T-helper 2 cell treated with Interferon-gamma antibody and Interleukin-4, amounts not matched to agents 5 μg/mL and 100 μg/mL, for 36 hours (primary cell): ENCODE measurements at regions not wholly inside any gene's neighbourhood (a gene's known extent, or its start where the extent isn't known, plus 50 kb on each side); places are given as distances from the start of the nearest gene placed in this dataset.

ENCODE experiments used
- DNase-seq: peaks from one replicate; pipeline ENCODE4 v3.0.0; 2021; ENCODE audit warnings: low spot score
- H3K27ac Mint-ChIP-seq: one replicate; pipeline ENCODE4 v1.8.0; 2021; ENCODE audit warnings: mild to moderate bottlenecking, mixed read lengths
- H3K27me3 Mint-ChIP-seq: one replicate; pipeline ENCODE4 v1.8.0; 2021; ENCODE audit warnings: low read depth, mixed read lengths
- H3K36me3 Mint-ChIP-seq: one replicate; pipeline ENCODE4 v1.8.0; 2021; ENCODE audit warnings: low read depth, mixed read lengths
- H3K4me1 Mint-ChIP-seq: one replicate; pipeline ENCODE4 v1.8.0; 2021; ENCODE audit warnings: low read depth, mixed read lengths
- H3K4me3 Mint-ChIP-seq: one replicate; pipeline ENCODE4 v1.8.0; 2022; ENCODE audit warnings: mild to moderate bottlenecking, moderate library complexity, mixed read lengths
- H3K9me3 Mint-ChIP-seq: one replicate; pipeline ENCODE4 v1.8.0; 2021; ENCODE audit warnings: mixed read lengths

DNA sequence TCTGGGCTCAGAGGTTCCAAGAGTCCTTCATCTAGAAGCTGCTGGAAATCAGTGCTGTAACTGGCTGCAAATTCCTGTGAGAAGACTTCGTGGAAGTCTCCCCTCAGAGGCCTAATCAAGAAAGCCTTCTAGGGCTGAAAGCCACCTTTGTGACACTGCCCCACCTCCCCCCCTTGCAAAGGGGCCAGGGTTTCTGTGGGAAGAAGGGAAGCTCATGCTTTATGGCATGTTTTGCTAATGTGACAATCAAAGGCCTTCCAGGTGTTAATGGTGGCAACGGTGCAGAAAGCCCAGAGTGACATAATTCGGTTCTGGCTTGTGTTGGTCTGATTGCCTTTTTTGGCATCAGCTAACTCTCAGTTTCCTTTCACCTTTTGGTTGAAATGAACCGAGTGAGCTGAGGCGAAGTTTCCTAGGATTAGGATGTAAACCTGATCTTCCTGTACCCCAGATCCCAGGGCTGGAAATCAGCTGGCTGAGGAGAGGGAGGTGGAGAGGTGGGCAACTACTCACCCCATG lies 126.9 kb upstream of the TRIB2 start:
- Mint-ChIP-seq H3K27me3 (peaks cover 8% of the 10 kb centered on the region), H3K4me3 (no peak overlapping the region), H3K36me3 (no peaks in the 10 kb centered on the region), H3K27ac (no peak overlapping the region), H3K4me1 (peaks cover 19% of the 10 kb centered on the region), H3K9me3 (no peaks in the 10 kb centered on the region)
- DNase-seq = no peak

DNA sequence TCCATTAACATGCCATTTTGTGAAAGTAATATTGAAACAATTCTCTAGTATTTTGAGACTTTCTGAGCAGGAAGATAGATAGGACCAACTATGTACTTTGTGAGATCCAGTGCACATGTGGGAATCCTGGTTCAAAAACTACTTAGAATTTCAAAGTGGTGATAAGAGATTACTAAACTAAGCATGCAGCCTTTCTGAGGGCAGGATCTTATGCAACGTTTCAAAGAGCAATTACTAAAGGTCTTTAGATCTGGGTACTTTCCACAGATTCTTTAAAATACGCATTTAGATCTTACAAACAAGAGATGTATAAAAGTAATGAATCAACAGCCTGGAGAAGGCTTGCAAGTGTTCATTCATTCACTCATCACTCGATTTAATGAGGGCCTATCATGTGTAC lies 124.4 kb upstream of the TRIB2 start:
- H3K27ac Mint-ChIP-seq = no peak overlapping the region
- no peaks in the 10 kb centered on the region for H3K9me3 Mint-ChIP-seq
- H3K4me3 Mint-ChIP-seq = no peak overlapping the region
- H3K4me1 Mint-ChIP-seq = peaks cover 16% of the 10 kb centered on the region
- DNase-seq = no peak
- H3K27me3 Mint-ChIP-seq = peaks cover 4% of the 10 kb centered on the region
- H3K36me3 Mint-ChIP-seq = no peaks in the 10 kb centered on the region

DNA sequence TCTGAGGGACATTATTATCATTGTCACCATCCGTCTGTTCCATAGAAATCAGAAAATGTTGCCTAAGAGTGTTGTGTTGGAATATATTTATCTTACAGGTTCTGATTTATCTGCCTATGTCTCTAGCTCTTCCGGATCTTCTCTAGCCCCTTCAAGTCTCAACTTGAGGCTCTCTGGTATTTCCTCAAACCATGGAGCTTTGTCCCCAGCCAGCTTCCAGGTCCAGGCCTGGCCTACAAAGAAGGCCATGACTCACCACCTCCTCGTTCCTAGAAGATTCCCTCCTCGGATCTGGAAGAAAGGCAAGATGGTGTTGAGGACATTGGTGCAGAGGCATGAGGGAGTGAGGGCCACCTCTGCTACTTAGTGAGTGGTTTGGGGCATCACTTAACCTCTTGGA lies 122.1 kb upstream of the TRIB2 start:
- no peak overlapping the region for H3K4me3 Mint-ChIP-seq
- H3K4me1 Mint-ChIP-seq = no peaks in the 10 kb centered on the region
- no peaks in the 10 kb centered on the region for H3K9me3 Mint-ChIP-seq
- no peaks in the 10 kb centered on the region for H3K36me3 Mint-ChIP-seq
- no peak overlapping the region for H3K27ac Mint-ChIP-seq
- peaks cover 4% of the 10 kb centered on the region for H3K27me3 Mint-ChIP-seq
- DNase-seq = no peak

DNA sequence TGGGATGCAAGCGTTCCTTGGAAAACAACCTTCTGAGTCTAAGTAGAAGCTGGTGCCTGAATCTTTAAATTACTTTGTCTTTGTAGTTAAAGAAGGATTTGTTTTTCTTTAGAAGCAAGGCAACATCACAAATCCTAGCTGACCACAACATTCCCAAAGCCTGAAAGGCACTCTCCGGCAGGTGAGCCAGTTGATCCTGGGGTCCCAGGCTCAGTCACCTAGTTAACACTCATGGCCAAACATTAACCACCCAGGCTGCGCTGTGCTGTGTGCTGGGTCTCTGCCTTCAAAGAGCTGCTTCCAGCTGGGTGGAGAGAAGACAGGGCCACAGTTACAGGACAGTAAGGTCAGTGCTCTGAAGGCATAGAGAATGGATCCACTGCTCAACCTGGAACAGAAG lies 120.0 kb upstream of the TRIB2 start:
- H3K36me3 Mint-ChIP-seq = peaks cover 2% of the 10 kb centered on the region
- H3K27ac Mint-ChIP-seq = no peak overlapping the region
- peaks cover 13% of the 10 kb centered on the region for H3K27me3 Mint-ChIP-seq
- no peaks in the 10 kb centered on the region for H3K4me1 Mint-ChIP-seq
- H3K9me3 Mint-ChIP-seq = no peaks in the 10 kb centered on the region
- no peak for DNase-seq
- no peak overlapping the region for H3K4me3 Mint-ChIP-seq

DNA sequence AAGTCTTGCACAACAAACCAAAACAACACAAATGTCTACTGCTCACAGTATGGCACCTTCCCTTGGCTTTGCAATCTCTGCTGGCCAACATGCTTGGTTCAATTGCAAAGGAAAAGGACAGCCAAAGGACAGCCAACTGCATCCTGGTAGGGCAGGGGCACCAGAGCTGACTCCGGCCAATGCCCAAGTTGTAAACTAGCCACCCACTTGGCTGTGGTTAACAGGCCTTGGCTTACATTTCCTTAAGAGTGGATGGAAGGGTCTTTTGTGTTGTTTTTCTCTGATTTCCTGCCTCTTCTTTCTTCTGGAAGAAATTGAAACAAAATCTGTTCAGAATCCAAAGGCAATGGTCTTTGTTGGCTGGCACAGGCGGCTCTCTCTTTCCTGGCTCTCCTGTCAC lies 119.1 kb upstream of the TRIB2 start:
- Mint-ChIP-seq H3K4me3 (no peak overlapping the region), H3K27ac (no peak overlapping the region), H3K27me3 (peaks cover 17% of the 10 kb centered on the region), H3K4me1 (no peaks in the 10 kb centered on the region), H3K9me3 (no peaks in the 10 kb centered on the region), H3K36me3 (peaks cover 2% of the 10 kb centered on the region)
- no peak for DNase-seq

DNA sequence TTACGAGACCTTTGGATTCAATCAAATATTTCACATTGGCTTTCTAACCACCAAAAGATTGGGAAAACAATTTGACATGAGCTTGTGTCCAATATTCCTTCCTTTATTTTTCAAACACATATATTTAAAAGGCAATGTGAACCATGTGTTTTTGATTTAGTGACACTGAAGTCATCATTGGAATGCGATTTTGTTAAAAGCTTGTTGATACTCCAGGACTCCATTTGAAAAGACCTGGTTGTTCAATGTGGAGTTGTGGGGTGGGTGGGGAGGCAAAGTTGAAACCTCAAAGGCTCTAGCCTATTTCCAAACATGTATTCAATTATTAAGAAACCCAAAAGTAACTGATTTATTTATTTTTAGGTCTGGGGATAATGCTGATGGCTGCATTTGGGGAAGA lies 114.1 kb upstream of the TRIB2 start:
- Mint-ChIP-seq H3K4me1 (peaks cover 8% of the 10 kb centered on the region), H3K36me3 (peaks cover 2% of the 10 kb centered on the region), H3K9me3 (no peaks in the 10 kb centered on the region), H3K27me3 (peaks cover 21% of the 10 kb centered on the region), H3K4me3 (no peak overlapping the region), H3K27ac (no peak overlapping the region)
- no peak for DNase-seq

DNA sequence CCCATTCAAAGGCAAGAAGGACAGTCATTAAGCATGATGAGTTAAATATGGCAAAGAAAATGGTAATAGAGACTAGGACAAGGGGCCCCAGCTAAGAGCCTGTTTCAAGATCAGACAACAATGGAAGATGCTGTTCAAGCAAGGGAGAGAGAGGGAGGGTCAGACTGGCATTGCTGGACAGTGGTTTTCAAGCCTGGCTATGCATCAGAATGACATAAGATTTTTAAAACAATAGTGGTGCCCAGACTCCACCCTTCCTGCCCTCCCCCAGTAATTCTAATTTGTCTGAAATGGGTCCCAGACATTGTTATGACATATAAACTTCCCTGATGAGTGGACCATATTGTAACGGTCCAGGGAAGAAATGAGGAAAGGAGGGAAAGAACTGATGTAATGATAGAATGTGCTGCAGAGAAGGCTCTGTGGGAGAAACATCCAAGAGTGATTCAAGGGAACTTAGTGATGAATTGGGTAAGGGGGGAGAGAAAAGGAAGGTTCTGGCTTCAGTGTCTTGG lies 112.9 kb upstream of the TRIB2 start:
- Mint-ChIP-seq H3K9me3 (no peaks in the 10 kb centered on the region), H3K27me3 (peaks cover 23% of the 10 kb centered on the region), H3K4me3 (no peak overlapping the region), H3K27ac (no peak overlapping the region), H3K4me1 (peaks cover 12% of the 10 kb centered on the region), H3K36me3 (peaks cover 2% of the 10 kb centered on the region)
- no peak for DNase-seq

DNA sequence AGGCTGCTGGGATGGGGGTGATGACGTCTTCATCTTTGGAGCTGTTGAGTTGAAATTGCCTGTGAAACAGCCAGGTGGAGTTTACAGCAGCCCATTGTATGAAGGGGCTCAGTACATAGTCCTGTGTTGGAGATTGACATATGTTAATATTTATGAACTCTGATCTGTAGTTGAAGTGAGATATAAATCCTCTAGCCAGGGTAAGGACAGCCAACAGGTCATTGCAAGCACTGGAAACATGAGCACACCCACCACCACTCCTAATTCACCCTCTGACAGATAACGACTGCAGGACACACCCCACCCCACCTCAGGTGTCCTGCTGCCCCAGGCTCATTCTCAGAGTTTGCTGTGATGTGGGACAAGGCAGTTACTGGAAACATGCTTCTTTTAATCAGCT lies 112.4 kb upstream of the TRIB2 start:
- H3K4me1 Mint-ChIP-seq = peaks cover 12% of the 10 kb centered on the region
- H3K27me3 Mint-ChIP-seq = peaks cover 23% of the 10 kb centered on the region
- H3K4me3 Mint-ChIP-seq = no peak overlapping the region
- no peaks in the 10 kb centered on the region for H3K9me3 Mint-ChIP-seq
- DNase-seq = no peak
- peaks cover 2% of the 10 kb centered on the region for H3K36me3 Mint-ChIP-seq
- no peak overlapping the region for H3K27ac Mint-ChIP-seq

DNA sequence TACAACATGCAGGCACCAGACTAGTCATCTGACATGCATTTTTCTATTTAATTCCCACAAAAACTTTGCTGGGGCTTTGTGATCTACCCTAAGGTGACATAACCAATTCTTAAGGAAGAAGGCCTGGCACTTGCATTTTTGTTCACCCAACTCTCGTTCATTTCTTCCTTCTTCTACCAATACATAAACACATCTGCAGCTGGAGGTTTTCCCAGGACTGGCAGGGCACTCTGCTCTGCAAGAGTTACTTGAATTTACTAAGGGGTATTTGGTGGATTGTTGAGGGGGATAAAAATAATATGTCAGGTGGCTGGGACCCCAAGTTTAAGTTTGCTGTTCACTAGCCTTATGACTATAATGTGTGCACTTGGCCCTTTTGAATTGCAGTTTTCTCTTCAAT lies 111.4 kb upstream of the TRIB2 start:
- H3K27ac Mint-ChIP-seq = no peak overlapping the region
- H3K27me3 Mint-ChIP-seq = peaks cover 25% of the 10 kb centered on the region
- DNase-seq = no peak
- no peak overlapping the region for H3K4me3 Mint-ChIP-seq
- H3K4me1 Mint-ChIP-seq = peaks cover 12% of the 10 kb centered on the region
- no peaks in the 10 kb centered on the region for H3K9me3 Mint-ChIP-seq
- peaks cover 1% of the 10 kb centered on the region for H3K36me3 Mint-ChIP-seq

DNA sequence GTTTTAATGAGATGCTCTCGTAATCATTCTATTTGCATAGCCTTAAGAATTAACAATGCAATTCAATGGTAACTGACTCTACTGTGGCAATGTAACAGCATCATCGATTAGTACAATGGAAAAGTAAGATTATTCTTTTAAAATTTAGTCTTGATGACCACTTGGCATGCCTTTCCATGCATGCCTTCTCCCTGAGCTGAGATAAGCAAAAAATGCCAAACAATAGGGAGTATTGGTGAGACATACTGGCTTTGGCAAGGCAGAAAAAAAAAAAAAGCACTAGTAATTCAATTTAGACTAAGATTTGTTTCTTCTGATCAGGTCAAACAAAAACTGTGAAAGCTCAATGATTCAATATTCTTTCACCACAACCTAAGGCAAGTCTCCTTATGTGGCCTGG lies 110.8 kb upstream of the TRIB2 start:
- peaks cover 26% of the 10 kb centered on the region for H3K27me3 Mint-ChIP-seq
- H3K4me3 Mint-ChIP-seq = no peak overlapping the region
- no peak for DNase-seq
- H3K36me3 Mint-ChIP-seq = peaks cover 1% of the 10 kb centered on the region
- no peak overlapping the region for H3K27ac Mint-ChIP-seq
- no peaks in the 10 kb centered on the region for H3K9me3 Mint-ChIP-seq
- peaks cover 12% of the 10 kb centered on the region for H3K4me1 Mint-ChIP-seq

DNA sequence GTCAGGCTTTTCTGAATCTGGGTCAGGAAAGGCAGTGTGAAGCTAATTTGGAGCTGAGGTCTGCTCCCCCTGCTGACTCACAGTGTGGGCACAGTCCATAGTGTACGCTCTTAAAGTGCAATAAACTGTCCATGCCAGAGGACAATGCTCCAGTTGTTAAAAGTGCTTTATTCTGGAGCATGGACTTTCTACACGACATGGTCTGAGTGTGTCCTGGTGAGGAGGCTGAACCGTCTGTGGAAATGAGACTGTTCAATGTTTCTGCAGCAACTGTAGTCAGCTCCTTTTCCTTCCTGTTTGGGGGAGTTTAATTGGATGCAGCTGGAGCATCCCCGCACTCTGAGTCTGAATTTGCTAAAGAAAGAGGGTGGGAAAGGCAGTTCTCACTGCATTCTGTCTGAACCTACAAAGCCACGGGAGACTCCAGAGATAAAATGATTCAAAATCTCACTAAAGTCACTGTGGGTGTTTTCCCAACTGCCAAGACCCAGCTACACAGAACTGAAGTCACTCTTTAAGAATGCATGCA lies 110.2 kb upstream of the TRIB2 start:
- Mint-ChIP-seq H3K9me3 (no peaks in the 10 kb centered on the region), H3K27me3 (peaks cover 25% of the 10 kb centered on the region), H3K36me3 (peaks cover 1% of the 10 kb centered on the region), H3K4me3 (no peak overlapping the region), H3K27ac (no peak overlapping the region), H3K4me1 (peaks cover 12% of the 10 kb centered on the region)
- DNase-seq = no peak

DNA sequence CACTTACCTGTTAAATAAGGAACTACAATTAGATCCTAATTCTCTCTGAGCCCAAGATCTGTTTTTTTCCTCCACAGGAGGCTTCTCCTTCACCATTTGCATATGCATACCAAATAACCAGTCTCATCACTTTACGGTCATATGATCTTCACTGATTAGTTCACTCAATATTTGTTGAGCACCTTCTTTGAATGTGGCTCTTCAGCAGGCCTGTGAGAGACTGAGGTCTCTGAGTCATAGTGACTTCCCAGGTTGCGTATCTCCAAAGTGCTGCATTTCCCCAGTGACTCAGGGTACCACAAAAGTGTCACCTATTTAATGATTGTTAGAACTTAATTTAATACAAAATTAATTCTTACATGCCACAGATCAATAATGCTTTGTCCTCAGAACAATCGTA lies 108.8 kb upstream of the TRIB2 start:
- Mint-ChIP-seq H3K9me3 (no peaks in the 10 kb centered on the region), H3K27me3 (peaks cover 18% of the 10 kb centered on the region), H3K27ac (no peak overlapping the region), H3K4me1 (peaks cover 12% of the 10 kb centered on the region), H3K36me3 (peaks cover 1% of the 10 kb centered on the region), H3K4me3 (no peak overlapping the region)
- peak; percentile 12 for DNase-seq

DNA sequence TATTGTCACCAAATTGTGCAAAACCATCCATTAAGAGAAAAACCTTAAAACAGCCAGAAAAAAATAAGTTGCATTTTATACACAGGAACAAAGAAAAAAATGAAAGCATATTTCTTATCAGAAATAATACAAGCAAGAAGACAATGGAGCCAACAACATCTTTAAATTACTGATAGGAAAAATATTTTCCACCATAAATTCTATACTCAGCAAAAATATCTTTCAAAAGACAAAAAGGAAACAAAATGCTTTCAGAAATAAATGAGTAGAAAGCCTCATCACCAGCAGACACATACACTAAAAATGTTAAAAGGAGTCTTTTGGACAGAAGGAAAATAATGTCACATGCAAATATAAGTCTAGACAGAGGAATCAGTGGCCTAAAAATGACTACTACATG lies 106.4 kb upstream of the TRIB2 start:
- no peak overlapping the region for H3K4me3 Mint-ChIP-seq
- no peak overlapping the region for H3K27ac Mint-ChIP-seq
- peaks cover 1% of the 10 kb centered on the region for H3K36me3 Mint-ChIP-seq
- peaks cover 14% of the 10 kb centered on the region for H3K27me3 Mint-ChIP-seq
- H3K9me3 Mint-ChIP-seq = no peaks in the 10 kb centered on the region
- no peak for DNase-seq
- H3K4me1 Mint-ChIP-seq = peaks cover 16% of the 10 kb centered on the region

DNA sequence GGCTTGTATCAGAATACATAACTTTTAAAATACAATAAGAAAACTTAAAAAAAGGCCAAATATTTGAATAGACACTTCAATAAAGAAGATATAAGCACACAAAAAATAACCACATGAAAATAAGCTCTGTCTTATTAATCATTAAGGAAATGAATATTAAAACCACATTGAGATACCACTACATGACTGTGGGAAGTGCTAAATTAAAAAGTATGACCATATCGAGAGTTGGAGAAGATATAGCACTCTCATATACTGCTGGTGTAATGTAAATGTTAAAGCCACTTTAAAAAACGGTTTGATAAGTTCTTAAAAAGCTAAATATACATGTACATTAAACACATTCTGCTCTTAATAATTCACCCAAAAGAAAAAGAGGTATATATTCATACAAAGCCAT lies 104.6 kb upstream of the TRIB2 start:
- H3K4me1 Mint-ChIP-seq = peaks cover 11% of the 10 kb centered on the region
- no peak overlapping the region for H3K27ac Mint-ChIP-seq
- peaks cover 13% of the 10 kb centered on the region for H3K27me3 Mint-ChIP-seq
- DNase-seq = no peak
- no peaks in the 10 kb centered on the region for H3K9me3 Mint-ChIP-seq
- no peak overlapping the region for H3K4me3 Mint-ChIP-seq
- H3K36me3 Mint-ChIP-seq = peaks cover 1% of the 10 kb centered on the region

DNA sequence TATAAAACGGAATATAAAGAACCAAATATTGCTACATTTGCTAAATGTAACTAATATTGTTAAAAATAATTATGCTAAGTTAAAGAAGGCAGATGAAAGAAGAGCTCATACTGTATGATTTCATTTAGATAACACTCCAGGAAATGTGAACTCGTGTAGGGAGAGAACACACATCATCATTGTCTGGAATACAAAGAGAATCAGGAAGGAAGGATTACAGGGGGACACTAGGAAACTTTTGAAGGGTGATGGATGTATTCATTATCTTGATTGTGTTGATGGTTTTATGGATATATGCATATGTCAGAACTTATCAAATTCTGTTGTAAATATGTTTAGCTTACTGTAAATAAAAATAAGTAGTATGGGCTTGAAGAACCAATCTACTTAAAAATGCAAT lies 104.1 kb upstream of the TRIB2 start:
- Mint-ChIP-seq H3K36me3 (peaks cover 1% of the 10 kb centered on the region), H3K4me1 (peaks cover 10% of the 10 kb centered on the region), H3K9me3 (no peaks in the 10 kb centered on the region), H3K27me3 (peaks cover 13% of the 10 kb centered on the region), H3K27ac (no peak overlapping the region), H3K4me3 (no peak overlapping the region)
- DNase-seq = no peak
